ENCODE measurements at regions not wholly inside any gene's neighbourhood (a gene's known extent, or its start where the extent isn't known, plus 50 kb on each side); places are given as distances from the start of the nearest gene placed in this dataset.
"Not testable (repeated sequence)": the region's sequence is repeated elsewhere in the genome, so short reads cannot be mapped to it uniquely, and the experiment has no call there.

DNA sequence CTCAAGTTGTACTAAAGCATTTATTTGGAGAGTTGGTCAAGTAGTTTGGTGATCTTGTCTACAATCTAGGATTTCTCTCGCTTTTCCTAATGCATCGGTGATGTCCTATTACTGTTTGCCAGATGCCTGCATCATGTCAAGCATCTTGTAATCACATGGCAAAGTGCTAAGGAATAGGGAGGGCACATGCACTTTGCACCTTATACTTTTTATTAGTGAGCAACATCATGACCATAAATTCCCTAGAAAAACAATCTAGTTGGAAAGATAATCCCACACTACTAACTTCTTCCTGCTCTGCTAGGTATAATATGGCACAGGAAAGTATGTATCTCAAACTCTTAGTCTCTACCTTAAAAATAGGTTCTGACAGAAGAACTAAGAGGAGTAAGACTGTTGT, 894.3 kb upstream of the SLITRK1 start:
- Histone ChIP-seq H3K4me1 (peaks cover 0 to 4% (median 0%) of the 10 kb centered on the region in 3 donors), H3K27ac (no peak overlapping the region), H3K9me3 (no peaks in the 10 kb centered on the region), H3K36me3 (no peaks in the 10 kb centered on the region), H3K4me3 (no peak overlapping the region), H3K27me3 (no peaks in the 10 kb centered on the region)
- 87 to 96% methylated on average over 2 of the region's 2 CpGs for WGBS, 2 donors (ENCODE audit: low coverage in 1 of 2)
- no peak for TF ChIP-seq POLR2AphosphoS5 (IDR thresholded peaks at IDR 0.05)
- TF ChIP-seq, protein P1, sequence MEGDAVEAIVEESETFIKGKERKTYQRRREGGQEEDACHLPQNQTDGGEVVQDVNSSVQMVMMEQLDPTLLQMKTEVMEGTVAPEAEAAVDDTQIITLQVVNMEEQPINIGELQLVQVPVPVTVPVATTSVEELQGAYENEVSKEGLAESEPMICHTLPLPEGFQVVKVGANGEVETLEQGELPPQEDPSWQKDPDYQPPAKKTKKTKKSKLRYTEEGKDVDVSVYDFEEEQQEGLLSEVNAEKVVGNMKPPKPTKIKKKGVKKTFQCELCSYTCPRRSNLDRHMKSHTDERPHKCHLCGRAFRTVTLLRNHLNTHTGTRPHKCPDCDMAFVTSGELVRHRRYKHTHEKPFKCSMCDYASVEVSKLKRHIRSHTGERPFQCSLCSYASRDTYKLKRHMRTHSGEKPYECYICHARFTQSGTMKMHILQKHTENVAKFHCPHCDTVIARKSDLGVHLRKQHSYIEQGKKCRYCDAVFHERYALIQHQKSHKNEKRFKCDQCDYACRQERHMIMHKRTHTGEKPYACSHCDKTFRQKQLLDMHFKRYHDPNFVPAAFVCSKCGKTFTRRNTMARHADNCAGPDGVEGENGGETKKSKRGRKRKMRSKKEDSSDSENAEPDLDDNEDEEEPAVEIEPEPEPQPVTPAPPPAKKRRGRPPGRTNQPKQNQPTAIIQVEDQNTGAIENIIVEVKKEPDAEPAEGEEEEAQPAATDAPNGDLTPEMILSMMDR (IDR thresholded peaks at IDR 0.05): no peak
- TF ChIP-seq POLR2A (IDR thresholded peaks at IDR 0.05): no peak
- TF ChIP-seq EP300 (IDR thresholded peaks at IDR 0.05): no peak
- no peak for ATAC-seq

DNA sequence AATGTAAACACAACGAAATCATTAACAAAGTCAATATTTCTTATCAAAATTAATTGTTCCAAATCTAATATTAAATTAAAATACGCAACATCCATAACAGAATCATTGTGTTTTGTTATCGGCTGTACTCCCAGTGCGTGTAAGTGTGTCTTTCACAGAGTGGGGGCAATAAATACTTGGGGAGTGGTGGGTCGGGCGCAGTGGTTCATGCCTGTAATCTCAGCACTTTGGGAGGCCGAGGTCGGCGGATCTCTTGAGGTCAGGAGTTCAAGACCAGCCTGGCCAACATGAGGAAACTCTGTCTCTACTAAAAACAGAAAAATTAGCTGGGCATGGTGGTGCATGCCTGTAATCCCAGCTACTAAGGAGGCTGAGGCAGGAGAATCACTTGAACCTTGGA, 893.6 kb upstream of the SLITRK1 start:
- H3K36me3 ChIP-seq, H3K9me3 ChIP-seq, H3K27me3 ChIP-seq, ATAC-seq, H3K27ac ChIP-seq, H3K4me1 ChIP-seq, H3K4me3 ChIP-seq: not testable (repeated sequence)
- 59 to 67% methylated on average over 7 to 9 of the region's 9 CpGs for WGBS, 2 donors (ENCODE audit: low coverage in 1 of 2)

DNA sequence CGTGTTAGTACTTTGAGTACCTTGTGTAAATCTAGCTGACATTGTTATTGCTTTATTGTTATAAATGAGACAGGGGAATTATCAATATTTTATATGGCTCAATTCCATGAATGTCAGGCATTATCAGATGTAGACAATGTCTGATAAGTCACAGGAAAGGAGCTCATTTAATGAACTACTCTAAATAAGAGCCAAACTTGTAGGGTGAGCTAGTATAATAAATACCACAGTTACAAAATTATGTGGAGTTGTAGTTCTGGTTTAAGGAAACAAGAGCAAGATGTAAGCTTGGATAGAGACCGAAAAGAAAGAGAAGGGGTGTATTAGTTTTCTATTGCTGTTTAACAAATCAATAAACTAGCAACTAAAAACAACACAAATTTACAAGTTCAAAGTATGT, 891.8 kb upstream of the SLITRK1 start:
- Histone ChIP-seq H3K4me1 (peaks cover 0 to 4% (median 0%) of the 10 kb centered on the region in 3 donors), H3K36me3 (no peaks in the 10 kb centered on the region), H3K9me3 (no peaks in the 10 kb centered on the region), H3K27ac (no peak overlapping the region), H3K27me3 (no peaks in the 10 kb centered on the region), H3K4me3 (no peak overlapping the region)
- no peak for TF ChIP-seq POLR2A (IDR thresholded peaks at IDR 0.05)
- no peak for ATAC-seq
- 56 to 57% methylated on average over 2 of the region's 2 CpGs for WGBS, 2 donors (ENCODE audit: low coverage in 1 of 2)

DNA sequence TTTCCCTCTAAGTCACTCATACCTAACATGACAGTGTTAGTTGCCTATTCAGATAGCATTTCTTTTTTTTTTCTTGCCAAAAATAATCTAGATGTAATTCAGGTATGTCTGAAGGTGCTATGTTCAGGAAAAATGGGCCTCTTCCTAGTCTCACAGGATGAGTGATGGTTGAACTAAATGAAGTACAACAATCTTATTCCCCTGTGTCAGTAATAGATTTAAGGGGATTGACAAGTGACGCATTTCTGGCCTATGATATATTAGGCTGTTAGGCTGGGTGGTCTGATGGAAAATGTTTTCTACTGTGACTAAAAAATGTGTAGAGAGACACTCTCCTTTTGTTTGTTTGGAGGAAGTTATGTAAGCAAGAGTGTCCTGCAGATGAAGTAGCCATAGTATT, 878.7 kb upstream of the SLITRK1 start:
- ATAC-seq: no peak
- Histone ChIP-seq H3K9me3 (no peaks in the 10 kb centered on the region), H3K27me3 (no peaks in the 10 kb centered on the region), H3K4me3 (no peak overlapping the region), H3K36me3 (no peaks in the 10 kb centered on the region), H3K27ac (no peak overlapping the region), H3K4me1 (no peaks in the 10 kb centered on the region)
- TF ChIP-seq EP300 (IDR thresholded peaks at IDR 0.05) (no peak), POLR2AphosphoS5 (IDR thresholded peaks at IDR 0.05) (no peak), POLR2A (IDR thresholded peaks at IDR 0.05) (no peak)
- TF ChIP-seq, protein P1 (IDR thresholded peaks at IDR 0.05): no peak
- WGBS, 2 donors (ENCODE audit: low coverage in 1 of 2): 80 to 92% methylated on average over 1 of the region's 1 CpG

DNA sequence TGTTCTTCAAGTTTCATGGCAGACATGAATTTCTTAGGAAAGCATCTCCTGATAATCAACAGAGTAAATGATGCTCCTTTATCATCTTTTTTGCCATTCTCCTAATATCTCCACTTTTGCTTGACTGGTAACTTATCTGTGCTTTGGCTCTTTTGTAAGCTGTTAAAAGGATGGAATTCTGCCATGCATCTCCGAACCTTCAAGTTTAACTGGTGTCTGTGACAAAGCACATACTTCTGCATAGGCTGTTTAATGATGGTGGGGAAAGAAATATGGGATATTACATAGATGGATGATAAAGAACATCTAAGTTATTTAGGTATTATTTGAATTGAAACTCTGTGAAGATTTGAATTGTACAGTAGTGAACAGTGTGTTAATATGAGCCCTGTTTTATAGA, 866.9 kb upstream of the SLITRK1 start:
- WGBS, 2 donors (ENCODE audit: low coverage in 1 of 2): 22 to 31% methylated on average over 1 of the region's 1 CpG
- Histone ChIP-seq H3K36me3 (no peaks in the 10 kb centered on the region), H3K9me3 (no peaks in the 10 kb centered on the region), H3K27ac (no peak overlapping the region), H3K27me3 (no peaks in the 10 kb centered on the region), H3K4me3 (no peak overlapping the region), H3K4me1 (no peaks in the 10 kb centered on the region)
- TF ChIP-seq, protein P1 (IDR thresholded peaks at IDR 0.05): no peak
- TF ChIP-seq POLR2A (IDR thresholded peaks at IDR 0.05) (no peak), POLR2AphosphoS5 (IDR thresholded peaks at IDR 0.05) (no peak)
- ATAC-seq: no peak

DNA sequence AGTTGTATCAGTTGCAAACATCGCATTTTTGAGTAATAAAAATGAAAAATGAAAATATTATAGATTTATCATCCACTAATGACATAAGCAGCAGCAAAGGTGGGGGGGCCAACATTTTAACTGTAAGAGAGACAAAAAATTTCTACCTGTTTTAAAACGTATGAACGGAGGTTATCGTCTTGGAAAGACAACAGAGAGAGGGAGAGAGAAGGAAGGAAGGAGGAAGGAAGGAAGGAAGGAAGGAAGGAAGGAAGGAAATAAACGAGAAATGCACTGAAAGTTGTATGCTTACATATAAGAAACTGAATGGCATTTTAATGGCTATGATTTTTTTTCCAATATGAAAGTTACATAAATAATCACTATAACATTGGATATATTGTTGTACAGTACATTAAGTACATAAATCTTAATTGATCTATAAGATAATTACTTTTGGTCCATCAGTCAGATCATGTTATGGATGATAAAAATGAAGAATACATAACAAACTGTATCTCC, 862.8 kb upstream of the SLITRK1 start:
- ATAC-seq: no peak
- TF ChIP-seq POLR2A (IDR thresholded peaks at IDR 0.05) (no peak), POLR2AphosphoS5 (IDR thresholded peaks at IDR 0.05) (no peak), EP300 (IDR thresholded peaks at IDR 0.05) (no peak)
- TF ChIP-seq, protein P1 (IDR thresholded peaks at IDR 0.05): no peak
- WGBS, 2 donors (ENCODE audit: low coverage in 1 of 2): 78 to 81% methylated on average over 4 to 5 of the region's 5 CpGs
- no peaks in the 10 kb centered on the region for H3K27me3 ChIP-seq
- H3K27ac ChIP-seq: no peak overlapping the region
- H3K36me3 ChIP-seq: no peaks in the 10 kb centered on the region
- H3K4me1 ChIP-seq: no peaks in the 10 kb centered on the region
- no peak overlapping the region for H3K4me3 ChIP-seq
- H3K9me3 ChIP-seq: no peaks in the 10 kb centered on the region
